K562 (cell line): ENCODE measurements at regions not wholly inside any gene's neighbourhood (a gene's known extent, or its start where the extent isn't known, plus 50 kb on each side); places are given as distances from the start of the nearest gene placed in this dataset.

Experiments
- ATAC-seq: fragments of 200-7000 bp; cut with Tn5 transposase; 3 replicates; pipeline ENCODE4 v1.9.1; 2020; ENCODE audit warnings: moderate library complexity
- BruUV-seq: library from RNA; stranded (reverse); fragments of 400-500 nt; replicated peaks from 2 replicates; lab custom pipeline; 2021; lab: Mats Ljungman, UMichigan
- CTCF ChIA-PET: fragments of 300-600 bp; formaldehyde crosslinking; extraction: SDS; loops from one replicate; lab custom pipeline; 2021; ENCODE audit warnings: low intra/inter-chr PET ratio; lab: Yijun Ruan, JAX
- POLR2A ChIA-PET: fragments of 300-600, 350-650 bp; sonication (Branson Sonifier 250); formaldehyde crosslinking; extraction: SDS; loops from one replicate; lab custom pipeline; 2021; ENCODE audit warnings: antibody characterized with exemption, inconsistent platforms; lab: Yijun Ruan, JAX
- DNase-seq, 4 experiments: peaks; one replicate each; pipeline versions ENCODE4 v3.0.0 to v3.0.0-alpha.2; 2011 to 2018; ENCODE audit warnings: low spot score in 3 of 4, mixed read lengths in 3 of 4; ENCODE audit errors: extremely low read depth in 1 of 4
- FAIRE-seq: peaks from 2 replicates; lab custom pipeline; 2011; peaks lifted over from hg19 to GRCh38; lab: Jason Lieb, UNC
- H2AFZ ChIP-seq: 2 replicates; pipeline ENCODE4 v1.6.0; 2011; ENCODE audit warnings: low read depth, low read length, control low read depth, inconsistent platforms
- H3K27ac ChIP-seq: fragments of 200-600 bp; 3 replicates; pipeline ENCODE4 v1.8.0; 2011; ENCODE audit warnings: low read depth, mild to moderate bottlenecking, control low read depth, inconsistent platforms, low read length, moderate library complexity, mixed read lengths; ENCODE audit errors: extremely low read depth
- H3K27me3 ChIP-seq, 2 experiments: fragments of 300-600 bp in 1 of 2; 2 replicates in 1 of 2; 3 replicates in 1 of 2; pipeline versions ENCODE4 v1.6.0 to v1.8.0; 2011; ENCODE audit warnings: inconsistent platforms in 2 of 2, low read length in 2 of 2, mild to moderate bottlenecking in 1 of 2, mixed read lengths in 1 of 2, moderate library complexity in 1 of 2; ENCODE audit not compliant: control insufficient read depth in 2 of 2, insufficient read depth in 2 of 2
- H3K36me3 ChIP-seq: fragments of 300-600 bp; 3 replicates; pipeline ENCODE4 v1.8.0; 2011; ENCODE audit warnings: mild to moderate bottlenecking, low read length, inconsistent platforms; ENCODE audit not compliant: control insufficient read depth, insufficient read depth
- H3K4me1 ChIP-seq, 2 experiments: fragments of 200-600 bp in 1 of 2; replicated peaks in 1 of 2; 2 replicates in 1 of 2; 3 replicates in 1 of 2; pipeline versions ENCODE4 v1.5.1 to v1.8.0; 2011; ENCODE audit warnings: inconsistent platforms in 2 of 2, low read length in 2 of 2, mild to moderate bottlenecking in 1 of 2, mixed read lengths in 1 of 2, moderate library complexity in 1 of 2; ENCODE audit not compliant: control insufficient read depth in 2 of 2, insufficient read depth in 2 of 2
- H3K4me2 ChIP-seq: 2 replicates; pipeline ENCODE4 v1.6.1; 2011; ENCODE audit warnings: low read length, control low read depth, inconsistent platforms, mixed read lengths; ENCODE audit not compliant: insufficient read depth
- H3K4me3 ChIP-seq: fragments of 200-600 bp; sonication (generic), shearing (Covaris generic); 2 replicates; pipeline ENCODE4 v1.5.1; 2016; ENCODE audit warnings: control low read depth, inconsistent platforms
- H3K79me2 ChIP-seq: fragments of 200-600 bp; 3 replicates; pipeline ENCODE4 v1.8.0; 2011; ENCODE audit warnings: low read length, inconsistent platforms; ENCODE audit not compliant: control insufficient read depth, insufficient read depth
- H3K9ac ChIP-seq, 2 experiments: 2 replicates each; pipeline versions ENCODE4 v1.6.0 to v1.6.1; 2011; ENCODE audit warnings: low read depth in 2 of 2, low read length in 2 of 2, control low read depth in 1 of 2, inconsistent platforms in 1 of 2, mild to moderate bottlenecking in 1 of 2, mixed read lengths in 1 of 2; ENCODE audit not compliant: insufficient read depth in 1 of 2
- H3K9me1 ChIP-seq: one replicate; pipeline ENCODE4 v1.6.0; 2011; ENCODE audit warnings: inconsistent platforms, mild to moderate bottlenecking, low read length, moderate library complexity; ENCODE audit not compliant: control insufficient read depth, insufficient read depth
- H3K9me3 ChIP-seq: replicated peaks from 2 replicates; pipeline ENCODE4 v1.5.1; 2011; ENCODE audit warnings: low read depth, low read length, inconsistent platforms; ENCODE audit not compliant: control insufficient read depth, insufficient read depth
- H4K20me1 ChIP-seq: replicated peaks from 2 replicates; pipeline ENCODE4 v1.6.1; 2011; ENCODE audit warnings: low read length, inconsistent platforms, mixed read lengths; ENCODE audit not compliant: control insufficient read depth, insufficient read depth
- ATF7 ChIP-seq: fragments of 450-650 bp; IDR thresholded peaks from 2 replicates; pipeline ENCODE4 v1.7.1; 2014; ENCODE audit warnings: mild to moderate bottlenecking, moderate library complexity
- C11orf30 ChIP-seq: fragments of 450-650 bp; IDR thresholded peaks from 2 replicates; pipeline ENCODE4 v1.6.1; 2016; ENCODE audit warnings: low read depth, mild to moderate bottlenecking
- CBX1 ChIP-seq: sonication (generic); IDR thresholded peaks from 2 replicates; pipeline ENCODE4 v1.6.1; 2016; ENCODE audit warnings: antibody characterized with exemption, low read depth, mild to moderate bottlenecking
- FOXA3 ChIP-seq, 2 experiments: fragments of 450-650 bp in 1 of 2; sonication (generic) in 1 of 2; formaldehyde crosslinking; IDR thresholded peaks in 1 of 2; conservative IDR thresholded peaks in 1 of 2; 2 replicates each; pipeline versions ENCODE4 v1.4.0 to v1.8.0; 2020 to 2022; ENCODE audit warnings: mild to moderate bottlenecking in 2 of 2, missing genetic modification reagents in 1 of 2
- FOXM1 ChIP-seq, 2 experiments: fragments of 450-650 bp in 1 of 2; sonication (generic) in 1 of 2; formaldehyde crosslinking in 1 of 2; IDR thresholded peaks; 2 replicates each; pipeline versions ENCODE4 v1.6.1 to v1.9.0; 2017 to 2022; ENCODE audit warnings: low read depth in 2 of 2, mild to moderate bottlenecking in 2 of 2, missing genetic modification reagents in 1 of 2, moderate library complexity in 1 of 2
- ILF3 ChIP-seq: fragments of 450-650 bp; IDR thresholded peaks from 2 replicates; pipeline ENCODE4 v1.6.1; 2018; ENCODE audit warnings: antibody characterized with exemption, mild to moderate bottlenecking, moderate library complexity, borderline replicate concordance
- POLR2AphosphoS5 ChIP-seq: IDR thresholded peaks from 2 replicates; pipeline ENCODE4 v1.6.1; 2011; ENCODE audit warnings: mild to moderate bottlenecking, low read depth, low read length, moderate library complexity; ENCODE audit not compliant: control insufficient read depth, insufficient read depth
- POLR3A ChIP-seq: IDR thresholded peaks from 2 replicates; pipeline ENCODE4 v1.6.1; 2011; ENCODE audit warnings: borderline replicate concordance, mild to moderate bottlenecking, moderate library complexity; ENCODE audit not compliant: insufficient read length, insufficient read depth; ENCODE audit errors: extremely low read depth
- RAD21 ChIP-seq, 2 experiments: fragments of 250-450 bp in 1 of 2; fragments of 450-650 bp in 1 of 2; sonication (Bioruptor Pico) in 1 of 2; formaldehyde crosslinking in 1 of 2; IDR thresholded peaks in 1 of 2; conservative IDR thresholded peaks in 1 of 2; 2 replicates each; pipeline versions ENCODE4 v1.4.0 to v1.8.0; 2020 to 2022; ENCODE audit warnings: mild to moderate bottlenecking in 2 of 2, moderate library complexity in 1 of 2
- ZC3H11A ChIP-seq: IDR thresholded peaks from 2 replicates; pipeline ENCODE4 v1.6.1; 2012; ENCODE audit warnings: low read depth, low read length, improper control_type of control experiment
- ZNF764 ChIP-seq: fragments of 250-450 bp; sonication (Bioruptor Pico); IDR thresholded peaks from 2 replicates; pipeline ENCODE4 v1.4.0; 2020; ENCODE audit warnings: low read depth, mild to moderate bottlenecking, moderate library complexity
- WGBS: fragments of 100-300 bp; shearing (Covaris generic); methylation state at CpG from one replicate; pipeline ENCODE4 v1.1.6; 2016; ENCODE audit warnings: low coverage, mixed read lengths; ENCODE audit not compliant: insufficient coverage; ENCODE audit errors: missing lambda C conversion rate; 5-methylcytosine and 5-hydroxymethylcytosine counted together
- in situ Hi-C: fragments of 300-500 bp; cut with MboI; formaldehyde crosslinking; loops from 4 replicates; pipeline ENCODE4 v1.15.0; 2018; ENCODE audit warnings: inconsistent platforms, mixed read lengths
- intact Hi-C: fragments of 100-400 bp; cut with micrococcal nuclease; formaldehyde crosslinking; loops from 2 replicates; pipeline ENCODE4 v1.14.2; 2022
- TF ChIP-seq, protein P1 (sequence below): fragments of 450-650 bp; conservative IDR thresholded peaks from 2 replicates; pipeline ENCODE4 v1.6.1; 2016; ENCODE audit warnings: missing genetic modification characterization, low read depth, mild to moderate bottlenecking, missing compliant biosample characterization, moderate library complexity
- TF ChIP-seq, protein P2 (sequence below): sonication (generic); formaldehyde crosslinking; IDR thresholded peaks from 2 replicates; pipeline ENCODE4 v1.5.0; 2020; ENCODE audit warnings: missing genetic modification reagents

DNA sequence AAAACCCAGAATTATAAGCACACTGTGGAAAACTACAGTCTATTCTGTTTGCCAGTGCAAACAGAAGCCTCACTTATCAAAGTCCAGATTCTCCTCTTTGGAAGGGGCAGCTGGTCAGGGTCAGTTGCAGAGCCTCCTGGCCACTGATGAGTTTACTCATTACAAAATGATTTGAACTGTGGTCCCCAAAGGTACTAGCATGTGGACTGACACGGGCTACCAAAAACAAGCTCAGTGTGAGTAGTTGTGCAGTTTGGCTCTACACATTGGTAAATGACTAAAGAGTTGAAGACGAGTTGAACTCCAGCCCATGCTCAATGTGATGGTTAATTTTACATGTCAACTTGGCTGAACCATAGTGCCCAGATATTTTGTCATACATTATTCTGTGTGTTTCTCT, 221.5 kb downstream of the ZIC4 start:
- FAIRE-seq: no peak

DNA sequence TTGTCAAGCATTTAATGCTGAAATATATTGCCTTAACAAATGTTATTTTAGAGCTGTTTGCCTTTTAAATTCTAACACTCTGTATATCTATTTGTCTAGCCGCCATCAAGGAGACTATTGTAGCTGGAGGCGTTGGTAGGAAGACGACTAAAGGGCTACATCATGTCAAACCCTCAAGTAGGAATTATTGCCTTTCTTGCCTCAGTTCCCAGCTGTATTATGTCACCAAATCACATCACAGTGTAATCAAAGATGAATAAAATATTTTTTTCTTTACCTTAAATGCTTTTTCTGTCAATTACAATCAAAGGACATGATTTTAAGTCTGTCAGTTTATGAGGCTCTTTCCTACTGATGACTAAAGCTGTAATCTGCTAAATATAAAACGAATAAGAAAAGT, 233.1 kb downstream of the ZIC4 start:
- ChIA-PET CTCF (no interaction called here), POLR2A (no interaction called here)
- no peak for FAIRE-seq
- TF ChIP-seq POLR3A: no peak
- TF ChIP-seq ILF3: no peak
- TF ChIP-seq, protein P1, sequence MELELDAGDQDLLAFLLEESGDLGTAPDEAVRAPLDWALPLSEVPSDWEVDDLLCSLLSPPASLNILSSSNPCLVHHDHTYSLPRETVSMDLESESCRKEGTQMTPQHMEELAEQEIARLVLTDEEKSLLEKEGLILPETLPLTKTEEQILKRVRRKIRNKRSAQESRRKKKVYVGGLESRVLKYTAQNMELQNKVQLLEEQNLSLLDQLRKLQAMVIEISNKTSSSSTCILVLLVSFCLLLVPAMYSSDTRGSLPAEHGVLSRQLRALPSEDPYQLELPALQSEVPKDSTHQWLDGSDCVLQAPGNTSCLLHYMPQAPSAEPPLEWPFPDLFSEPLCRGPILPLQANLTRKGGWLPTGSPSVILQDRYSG (tag): no peak
- TF ChIP-seq POLR2AphosphoS5: no peak
- TF ChIP-seq RAD21 (CRISPR knock-in tag; conservative IDR thresholded peaks at IDR 0.05 in 1 of 2, IDR thresholded peaks at IDR 0.05 in 1 of 2): no peak
- no peak for TF ChIP-seq FOXM1 (IDR thresholded peaks at IDR 0.05; ENCODE audit: low read depth)
- TF ChIP-seq FOXM1 (CRISPR knock-in tag; IDR thresholded peaks at IDR 0.05; ENCODE audit: low read depth): no peak
- no peak for TF ChIP-seq ZNF764 (CRISPR knock-in tag)
- TF ChIP-seq ZC3H11A: no peak

More for the DNA sequence above, 221.5 kb downstream of the ZIC4 start:
- H2AFZ ChIP-seq: no peak overlapping the region
- no peak overlapping the region for H3K4me3 ChIP-seq
- no peak overlapping the region for H3K9ac ChIP-seq
- DNase-seq: no peak
- no peaks in the 10 kb centered on the region for H4K20me1 ChIP-seq
- no peaks in the 10 kb centered on the region for H3K9me1 ChIP-seq
- intact Hi-C loops: no loop called here
- 0% methylated on average over 2 of the region's 2 CpGs for WGBS
- no peaks in the 10 kb centered on the region for H3K79me2 ChIP-seq
- no TSS peak for BruUV-seq
- H3K9me3 ChIP-seq: no peaks in the 10 kb centered on the region
- ChIA-PET POLR2A (no interaction called here), CTCF (no interaction called here)
- no peak overlapping the region for H3K27ac ChIP-seq
- no peak for ATAC-seq
- TF ChIP-seq C11orf30 (no peak), ZNF764 (CRISPR knock-in tag) (no peak), CBX1 (no peak), ATF7 (no peak), FOXA3 (CRISPR knock-in tag; conservative IDR thresholded peaks at IDR 0.05 in 1 of 2, IDR thresholded peaks at IDR 0.05 in 1 of 2) (no peak)
- TF ChIP-seq, protein P2, sequence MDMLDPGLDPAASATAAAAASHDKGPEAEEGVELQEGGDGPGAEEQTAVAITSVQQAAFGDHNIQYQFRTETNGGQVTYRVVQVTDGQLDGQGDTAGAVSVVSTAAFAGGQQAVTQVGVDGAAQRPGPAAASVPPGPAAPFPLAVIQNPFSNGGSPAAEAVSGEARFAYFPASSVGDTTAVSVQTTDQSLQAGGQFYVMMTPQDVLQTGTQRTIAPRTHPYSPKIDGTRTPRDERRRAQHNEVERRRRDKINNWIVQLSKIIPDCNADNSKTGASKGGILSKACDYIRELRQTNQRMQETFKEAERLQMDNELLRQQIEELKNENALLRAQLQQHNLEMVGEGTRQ: no peak
- in situ Hi-C loops: no loop called here
- no peak overlapping the region for H3K4me2 ChIP-seq
- no peaks in the 10 kb centered on the region for H3K27me3 ChIP-seq
- no peaks in the 10 kb centered on the region for H3K4me1 ChIP-seq
- no peaks in the 10 kb centered on the region for H3K36me3 ChIP-seq

More for the DNA sequence above, 233.1 kb downstream of the ZIC4 start:
- ATAC-seq: no peak
- Histone ChIP-seq H2AFZ (no peak overlapping the region), H3K4me1 (no peaks in the 10 kb centered on the region), H3K9me1 (no peaks in the 10 kb centered on the region), H3K27ac (no peak overlapping the region), H3K79me2 (no peaks in the 10 kb centered on the region), H3K36me3 (no peaks in the 10 kb centered on the region), H3K9ac (no peak overlapping the region), H3K4me3 (no peak overlapping the region), H4K20me1 (no peaks in the 10 kb centered on the region), H3K4me2 (no peak overlapping the region), H3K27me3 (no peaks in the 10 kb centered on the region), H3K9me3 (no peaks in the 10 kb centered on the region)
- intact Hi-C loops: no loop called here
- WGBS: 2% methylated on average over 4 of the region's 4 CpGs
- no peak for DNase-seq
- in situ Hi-C loops: no loop called here
- no TSS peak for BruUV-seq
